Lung (tissue), 11 donors: ENCODE measurements at regions not wholly inside any gene's neighbourhood (a gene's known extent, or its start where the extent isn't known, plus 50 kb on each side); places are given as distances from the start of the nearest gene placed in this dataset.

Source experiments
- ATAC-seq: fragments of 200-7000 bp; cut with Tn5 transposase; one replicate; pipeline ENCODE4 v1.9.1; 2020; ENCODE audit warnings: moderate number of reproducible peaks; ENCODE audit not compliant: insufficient read depth, low FRiP score
- DNase-seq, 3 donors: peaks; one replicate each; pipeline ENCODE4 v3.0.0-alpha.2; 2013 to 2017
- H3K27ac ChIP-seq, 2 donors: one replicate each; pipeline ENCODE4 v1.5.1; 2013; ENCODE audit warnings: mild to moderate bottlenecking in 2 of 2, moderate library complexity in 2 of 2, control low read depth in 1 of 2, inconsistent platforms in 1 of 2, low read depth in 1 of 2, low read length in 1 of 2
- H3K27me3 ChIP-seq, 3 donors: one replicate each; pipeline ENCODE4 v1.5.1; 2013; ENCODE audit warnings: low read length in 2 of 3; ENCODE audit not compliant: control insufficient read depth in 3 of 3, insufficient read depth in 3 of 3
- H3K36me3 ChIP-seq, 4 donors: one replicate each; pipeline ENCODE4 v1.5.1; 2013; ENCODE audit warnings: low read length in 4 of 4, mild to moderate bottlenecking in 1 of 4, moderate library complexity in 1 of 4; ENCODE audit not compliant: control insufficient read depth in 4 of 4, insufficient read depth in 4 of 4
- H3K4me1 ChIP-seq, 5 donors: one replicate each; pipeline ENCODE4 v1.5.1; 2013; ENCODE audit warnings: low read length in 5 of 5, mild to moderate bottlenecking in 2 of 5, moderate library complexity in 1 of 5; ENCODE audit not compliant: control insufficient read depth in 5 of 5, insufficient read depth in 5 of 5
- H3K4me3 ChIP-seq: one replicate; pipeline ENCODE4 v1.5.1; 2013; ENCODE audit warnings: mild to moderate bottlenecking, control low read depth, moderate library complexity
- H3K9ac ChIP-seq, 2 donors: one replicate each; pipeline ENCODE4 v1.5.1; 2013; ENCODE audit warnings: low read length in 2 of 2, control low read depth in 1 of 2; ENCODE audit not compliant: insufficient read depth in 1 of 2
- H3K9me3 ChIP-seq, 4 donors: one replicate each; pipeline ENCODE4 v1.5.1; 2013; ENCODE audit warnings: low read length in 3 of 4, mild to moderate bottlenecking in 1 of 4, moderate library complexity in 1 of 4; ENCODE audit not compliant: control insufficient read depth in 4 of 4, insufficient read depth in 3 of 4
- CTCF ChIP-seq: IDR thresholded peaks from 2 replicates; pipeline ENCODE4 v1.5.1; 2012; ENCODE audit warnings: mild to moderate bottlenecking; ENCODE audit errors: control extremely low read depth, extremely low read depth
- WGBS, 2 donors: extraction: QIAGEN DNeasy Blood & Tissue Kit; methylation state at CpG; one replicate each; pipeline ENCODE4 v1.1.7; 2013; 5-methylcytosine and 5-hydroxymethylcytosine counted together
- donor health status: control.
- donor health status: control.
- donor health status: Bipolar disorder and iron deficiency.
- donor health status: healthy.
- donor health status: DM: yes; HTN: yes; CAD: no.

GRCh38 chr16:50925758-50926357 is 184.0 kb downstream of the CYLD start:
- H3K36me3 ChIP-seq, result no peaks in the 10 kb centered on the region
- no peak overlapping the region for H3K27ac ChIP-seq
- TF ChIP-seq CTCF, result no peak
- ATAC-seq (no peak), DNase-seq (no peak)
- no peak overlapping the region for H3K4me3 ChIP-seq
- H3K9me3 ChIP-seq, result no peaks in the 10 kb centered on the region
- peaks cover 0 to 5% (median 0%) of the 10 kb centered on the region in 3 donors for H3K27me3 ChIP-seq
- H3K9ac ChIP-seq, result no peak overlapping the region
- no peaks in the 10 kb centered on the region for H3K4me1 ChIP-seq
- WGBS, 2 donors, result 66 to 85% methylated on average over 7 of the region's 7 CpGs

- 91 to 92% methylated on average over 8 of the region's 8 CpGs for WGBS, 2 donors
- H3K9me3 ChIP-seq, result no peaks in the 10 kb centered on the region
- H3K4me1 ChIP-seq, result no peaks in the 10 kb centered on the region
- no peaks in the 10 kb centered on the region for H3K36me3 ChIP-seq
- TF ChIP-seq CTCF, result no peak
- DNase-seq (no peak), ATAC-seq (no peak)
- no peak overlapping the region for H3K4me3 ChIP-seq
- H3K9ac ChIP-seq, result no peak overlapping the region
- H3K27ac ChIP-seq, result no peak overlapping the region
- H3K27me3 ChIP-seq, result peaks cover 0 to 6% (median 0%) of the 10 kb centered on the region in 3 donors
These were observed 183.1 kb downstream of the CYLD start for GRCh38 chr16:50924759-50925545.

GRCh38 chr16:50917950-50918703 is 176.2 kb downstream of the CYLD start:
- peaks cover 0 to 6% (median 2%) of the 10 kb centered on the region in 3 donors for H3K27me3 ChIP-seq
- TF ChIP-seq CTCF, result no peak
- H3K9me3 ChIP-seq, result peaks cover 0 to 3% (median 0%) of the 10 kb centered on the region in 4 donors
- no peak overlapping the region for H3K4me3 ChIP-seq
- ATAC-seq (no peak), DNase-seq (no peak)
- no peaks in the 10 kb centered on the region for H3K4me1 ChIP-seq
- H3K36me3 ChIP-seq, result no peaks in the 10 kb centered on the region
- WGBS, 2 donors, result 75 to 80% methylated on average over 16 of the region's 16 CpGs
- no peak overlapping the region for H3K27ac ChIP-seq
- no peak overlapping the region for H3K9ac ChIP-seq
